A549 (cell line): ENCODE measurements at regions not wholly inside any gene's neighbourhood (a gene's known extent, or its start where the extent isn't known, plus 50 kb on each side); places are given as distances from the start of the nearest gene placed in this dataset.

Experiments used
- ATAC-seq, 2 experiments: fragments of 200-7000 bp in 1 of 2; fragments of >200 bp in 1 of 2; cut with Nextera tagmentation in 1 of 2; cut with Tn5 transposase in 1 of 2; 3 replicates each; pipeline versions ENCODE4 v1.8.0 to v1.9.1; 2018 to 2020; ENCODE audit warnings: mild to moderate bottlenecking in 1 of 2, moderate library complexity in 1 of 2
- CTCF ChIA-PET: fragments of 300-600 bp; sonication (Branson Sonifier 250); formaldehyde crosslinking; extraction: SDS; loops from one replicate; lab custom pipeline; 2021; ENCODE audit warnings: antibody characterized with exemption, inconsistent platforms; lab: Yijun Ruan, JAX
- POLR2A ChIA-PET: fragments of 350-600 bp; formaldehyde crosslinking; extraction: SDS; loops from one replicate; lab custom pipeline; 2021; ENCODE audit warnings: antibody characterized with exemption, inconsistent platforms; lab: Yijun Ruan, JAX
- DNase-seq, 2 experiments: peaks; one replicate each; pipeline versions ENCODE4 v3.0.0 to v3.0.0-alpha.2; 2011 to 2016; ENCODE audit warnings: low read depth in 1 of 2, low spot score in 1 of 2
- FAIRE-seq: peaks from 2 replicates; lab custom pipeline; 2011; peaks lifted over from hg19 to GRCh38; lab: Jason Lieb, UNC
- H3K27ac ChIP-seq, 2 experiments: fragments of >200 bp; sonication (Bioruptor Twin); formaldehyde crosslinking; 3 replicates each; pipeline ENCODE4 v1.5.1; 2016 to 2017
- H3K4me1 ChIP-seq: fragments of >200 bp; sonication (Bioruptor Twin); formaldehyde crosslinking; 3 replicates; pipeline ENCODE4 v1.6.1; 2016
- H3K4me2 ChIP-seq: fragments of >200 bp; sonication (Bioruptor Twin); formaldehyde crosslinking; 3 replicates; pipeline ENCODE4 v1.6.1; 2016
- H3K4me3 ChIP-seq: fragments of >200 bp; sonication (Bioruptor Twin); formaldehyde crosslinking; 3 replicates; pipeline ENCODE4 v1.5.1; 2016
- H3K9me3 ChIP-seq: fragments of >200 bp; sonication (Bioruptor Twin); formaldehyde crosslinking; 3 replicates; pipeline ENCODE4 v1.6.1; 2016
- BHLHE40 ChIP-seq: IDR thresholded peaks from 2 replicates; pipeline ENCODE4 v1.6.1; 2012; ENCODE audit warnings: low read depth, low read length, inconsistent platforms
- CBX2 ChIP-seq: fragments of 200-600 bp; sonication (generic); IDR thresholded peaks from 2 replicates; pipeline ENCODE4 v1.6.1; 2016; ENCODE audit warnings: low read depth, mild to moderate bottlenecking, borderline replicate concordance
- CEBPB ChIP-seq, 2 experiments: fragments of >200 bp in 1 of 2; sonication (Bioruptor Twin) in 1 of 2; formaldehyde crosslinking in 1 of 2; IDR thresholded peaks; 2 replicates each; pipeline ENCODE4 v1.6.1; 2012 to 2016
- EHMT2 ChIP-seq: fragments of 200-600 bp; sonication (generic); IDR thresholded peaks from 2 replicates; pipeline ENCODE4 v1.6.1; 2016; ENCODE audit warnings: antibody characterized with exemption, low read depth, mild to moderate bottlenecking, moderate library complexity
- FOSL2 ChIP-seq, 2 experiments: fragments of 450-650 bp in 1 of 2; fragments of >200 bp in 1 of 2; sonication (Bioruptor Twin) in 1 of 2; formaldehyde crosslinking; IDR thresholded peaks; 2 replicates each; pipeline versions ENCODE4 v1.5.0 to v1.6.1; 2016 to 2020; ENCODE audit warnings: mild to moderate bottlenecking in 1 of 2, moderate library complexity in 1 of 2
- HEYL ChIP-seq: fragments of 250-450 bp; sonication (Bioruptor Pico); IDR thresholded peaks from 2 replicates; pipeline ENCODE4 v1.8.0; 2021; ENCODE audit warnings: mild to moderate bottlenecking, moderate library complexity
- HOXB13 ChIP-seq: fragments of 250-450 bp; sonication (Bioruptor Pico); IDR thresholded peaks from 2 replicates; pipeline ENCODE4 v1.5.0; 2020; ENCODE audit warnings: low read depth, mild to moderate bottlenecking, moderate library complexity
- JUNB ChIP-seq: fragments of >200 bp; sonication (Bioruptor Twin); formaldehyde crosslinking; IDR thresholded peaks from 2 replicates; pipeline ENCODE4 v1.6.1; 2016
- KDM1A ChIP-seq: fragments of 200-600 bp; sonication (generic); IDR thresholded peaks from 2 replicates; pipeline ENCODE4 v1.6.1; 2016; ENCODE audit warnings: low read depth, mild to moderate bottlenecking
- MAZ ChIP-seq: fragments of 150-350 bp; IDR thresholded peaks from 2 replicates; pipeline ENCODE4 v1.6.1; 2014; ENCODE audit warnings: antibody characterized with exemption, low read depth, low read length, borderline replicate concordance
- NR3C1 ChIP-seq: fragments of >200 bp; sonication (Bioruptor Twin); formaldehyde crosslinking; IDR thresholded peaks from 3 replicates; pipeline ENCODE4 v1.6.1; 2017
- PHF8 ChIP-seq: fragments of 200-600 bp; sonication (generic); IDR thresholded peaks from 2 replicates; pipeline ENCODE4 v1.6.1; 2016; ENCODE audit warnings: low read depth, mild to moderate bottlenecking, antibody characterized with exemption, moderate library complexity, borderline replicate concordance
- RAD21 ChIP-seq, 2 experiments: fragments of >200 bp in 1 of 2; sonication (Bioruptor Twin) in 1 of 2; formaldehyde crosslinking in 1 of 2; IDR thresholded peaks in 1 of 2; conservative IDR thresholded peaks in 1 of 2; 2 replicates in 1 of 2; 3 replicates in 1 of 2; pipeline ENCODE4 v1.6.1; 2012 to 2018; ENCODE audit warnings: inconsistent platforms in 1 of 2
- RFX5 ChIP-seq: fragments of 450-650 bp; IDR thresholded peaks from 2 replicates; pipeline ENCODE4 v1.7.1; 2014; ENCODE audit warnings: antibody characterized with exemption, mild to moderate bottlenecking, moderate library complexity
- SMC3 ChIP-seq: fragments of >200 bp; sonication (Bioruptor Twin); formaldehyde crosslinking; IDR thresholded peaks from 3 replicates; pipeline ENCODE4 v1.6.1; 2018; ENCODE audit warnings: inconsistent platforms
- SREBF2 ChIP-seq: fragments of 450-650 bp; IDR thresholded peaks from 2 replicates; pipeline ENCODE4 v1.6.1; 2014; ENCODE audit warnings: mild to moderate bottlenecking, moderate library complexity
- TP53 ChIP-seq: fragments of 250-450 bp; sonication (Bioruptor Pico); IDR thresholded peaks from 2 replicates; pipeline ENCODE4 v1.5.0; 2021; ENCODE audit warnings: mild to moderate bottlenecking, moderate library complexity
- ZNF302 ChIP-seq: fragments of 250-450 bp; sonication (Bioruptor Pico); IDR thresholded peaks from 2 replicates; pipeline ENCODE4 v1.9.0; 2021; ENCODE audit warnings: inconsistent platforms, mild to moderate bottlenecking, moderate library complexity
- ZSCAN20 ChIP-seq: fragments of 250-450 bp; sonication (Bioruptor Pico); IDR thresholded peaks from 2 replicates; pipeline ENCODE4 v1.8.0; 2022; ENCODE audit warnings: mild to moderate bottlenecking, moderate library complexity
- WGBS: methylation state at CpG from one replicate; pipeline ENCODE4 v1.1.6; 2017; ENCODE audit errors: missing lambda C conversion rate; 5-methylcytosine and 5-hydroxymethylcytosine counted together
- TF ChIP-seq, protein P1 (sequence below): fragments of >200 bp; sonication (Bioruptor Twin); formaldehyde crosslinking; IDR thresholded peaks from 3 replicates; pipeline ENCODE4 v1.5.1; 2016
- TF ChIP-seq, protein P2 (sequence below): fragments of 250-450 bp; sonication (Bioruptor Pico); IDR thresholded peaks from 2 replicates; pipeline ENCODE4 v1.5.0; 2020; ENCODE audit warnings: low read depth, mild to moderate bottlenecking, moderate library complexity
- TF ChIP-seq, protein P3 (sequence below): IDR thresholded peaks from 2 replicates; pipeline ENCODE4 v1.6.1; 2012
- TF ChIP-seq, protein P4 (sequence below): fragments of 150-350 bp; IDR thresholded peaks from 2 replicates; pipeline ENCODE4 v1.6.1; 2014; ENCODE audit warnings: low read depth, mild to moderate bottlenecking, low read length

DNA sequence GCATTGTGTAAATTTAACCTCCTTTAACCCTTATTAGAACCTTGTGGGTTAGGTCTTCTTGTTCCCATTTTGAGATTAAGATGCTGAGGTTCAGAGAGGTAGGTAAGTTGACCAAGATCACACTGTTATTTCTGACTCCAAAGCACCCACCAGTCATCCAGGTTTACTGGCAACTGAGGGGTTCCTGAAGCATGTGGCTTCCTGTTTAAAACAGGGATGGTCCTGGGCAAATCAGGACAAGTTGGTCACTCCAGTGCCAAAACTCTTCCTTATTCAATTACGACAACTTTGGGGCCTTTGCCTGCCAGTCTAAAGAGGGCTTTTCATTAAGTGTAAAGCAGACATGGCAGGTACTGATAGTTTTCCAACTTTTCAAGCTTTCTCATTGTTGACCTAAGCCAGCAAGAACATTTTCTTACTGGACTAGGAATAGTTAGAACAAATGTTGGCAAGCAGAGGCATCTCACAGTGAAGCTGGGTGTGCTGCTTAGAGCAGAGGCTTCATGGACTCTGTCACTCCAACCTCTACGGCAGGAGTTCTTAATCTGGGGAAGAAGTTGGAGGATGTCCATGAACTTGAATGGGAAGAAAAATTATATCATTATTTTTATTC is 149.4 kb upstream of the ADAMTS9 start (continued):
- TF ChIP-seq, protein P1, sequence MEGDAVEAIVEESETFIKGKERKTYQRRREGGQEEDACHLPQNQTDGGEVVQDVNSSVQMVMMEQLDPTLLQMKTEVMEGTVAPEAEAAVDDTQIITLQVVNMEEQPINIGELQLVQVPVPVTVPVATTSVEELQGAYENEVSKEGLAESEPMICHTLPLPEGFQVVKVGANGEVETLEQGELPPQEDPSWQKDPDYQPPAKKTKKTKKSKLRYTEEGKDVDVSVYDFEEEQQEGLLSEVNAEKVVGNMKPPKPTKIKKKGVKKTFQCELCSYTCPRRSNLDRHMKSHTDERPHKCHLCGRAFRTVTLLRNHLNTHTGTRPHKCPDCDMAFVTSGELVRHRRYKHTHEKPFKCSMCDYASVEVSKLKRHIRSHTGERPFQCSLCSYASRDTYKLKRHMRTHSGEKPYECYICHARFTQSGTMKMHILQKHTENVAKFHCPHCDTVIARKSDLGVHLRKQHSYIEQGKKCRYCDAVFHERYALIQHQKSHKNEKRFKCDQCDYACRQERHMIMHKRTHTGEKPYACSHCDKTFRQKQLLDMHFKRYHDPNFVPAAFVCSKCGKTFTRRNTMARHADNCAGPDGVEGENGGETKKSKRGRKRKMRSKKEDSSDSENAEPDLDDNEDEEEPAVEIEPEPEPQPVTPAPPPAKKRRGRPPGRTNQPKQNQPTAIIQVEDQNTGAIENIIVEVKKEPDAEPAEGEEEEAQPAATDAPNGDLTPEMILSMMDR, result no peak

DNA sequence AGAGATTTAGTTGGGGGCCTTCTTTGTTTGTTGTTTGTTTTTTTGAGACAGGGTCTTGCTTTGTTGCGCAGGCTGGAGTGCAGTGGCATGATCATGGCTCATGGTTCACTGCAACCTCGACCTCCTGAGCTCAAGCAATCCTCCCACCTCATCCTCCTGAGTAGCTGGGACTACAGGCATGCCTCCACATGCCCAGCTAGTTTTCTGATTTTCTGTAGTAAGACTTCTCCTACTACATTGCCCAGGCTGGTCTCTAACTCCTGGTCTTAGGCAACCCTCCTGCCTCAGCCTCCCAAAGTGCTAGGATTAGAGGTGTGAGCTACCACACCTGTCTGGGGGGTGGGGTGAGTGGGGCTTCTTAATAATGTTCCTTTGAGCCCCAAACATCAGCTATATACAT is 148.3 kb upstream of the ADAMTS9 start:
- POLR2A ChIA-PET, result no interaction called here
- WGBS, result 6% methylated on average over 2 of the region's 2 CpGs
- H3K4me2 ChIP-seq, result no peak overlapping the region
- ATAC-seq, result no peak
- no peak for DNase-seq
- no peak for FAIRE-seq
- TF ChIP-seq RFX5 (no peak), SREBF2 (no peak), ZSCAN20 (CRISPR knock-in tag) (no peak), HOXB13 (no peak), EHMT2 (no peak), SMC3 (no peak), TP53 (CRISPR knock-in tag) (no peak)
- TF ChIP-seq, protein P1, result no peak
- TF ChIP-seq, all 56 proteins: peak for 0
- CTCF ChIA-PET, result no interaction called here
- Histone ChIP-seq H3K9me3 (no peaks in the 10 kb centered on the region), H3K27ac (no peak overlapping the region), H3K4me3 (no peak overlapping the region), H3K4me1 (no peaks in the 10 kb centered on the region)

DNA sequence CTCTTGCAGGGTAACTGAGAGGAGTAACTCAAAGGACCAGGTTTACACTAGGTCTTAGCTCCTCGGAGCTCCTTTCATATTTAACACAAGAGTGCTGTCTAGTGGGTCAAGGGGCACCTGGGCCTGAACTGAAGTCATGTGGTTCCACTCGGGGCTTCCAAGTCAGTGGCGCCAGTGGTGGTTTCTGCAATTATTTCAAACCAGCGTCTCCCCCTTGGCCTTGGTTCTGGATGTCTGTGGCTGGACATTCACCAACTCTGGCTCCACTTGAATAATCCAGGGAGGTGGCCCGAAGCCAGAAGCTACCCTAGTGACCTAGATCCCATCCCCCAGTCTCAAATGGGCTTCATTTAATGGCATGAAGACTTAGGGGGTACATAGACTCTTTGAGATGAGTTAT is 144.3 kb upstream of the ADAMTS9 start:
- POLR2A ChIA-PET, result no interaction called here
- no peak overlapping the region for H3K4me2 ChIP-seq
- no peaks in the 10 kb centered on the region for H3K9me3 ChIP-seq
- CTCF ChIA-PET, result no interaction called here
- DNase-seq, result no peak
- H3K27ac ChIP-seq, result no peak overlapping the region
- WGBS, result 0% methylated on average over 4 of the region's 5 CpGs
- H3K4me1 ChIP-seq, result no peaks in the 10 kb centered on the region
- TF ChIP-seq, protein P2, sequence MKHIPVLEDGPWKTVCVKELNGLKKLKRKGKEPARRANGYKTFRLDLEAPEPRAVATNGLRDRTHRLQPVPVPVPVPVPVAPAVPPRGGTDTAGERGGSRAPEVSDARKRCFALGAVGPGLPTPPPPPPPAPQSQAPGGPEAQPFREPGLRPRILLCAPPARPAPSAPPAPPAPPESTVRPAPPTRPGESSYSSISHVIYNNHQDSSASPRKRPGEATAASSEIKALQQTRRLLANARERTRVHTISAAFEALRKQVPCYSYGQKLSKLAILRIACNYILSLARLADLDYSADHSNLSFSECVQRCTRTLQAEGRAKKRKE (CRISPR knock-in tag), result no peak
- TF ChIP-seq HEYL, result no peak
- no peak for TF ChIP-seq MAZ
- no peak for TF ChIP-seq CEBPB (IDR thresholded peaks at IDR 0.05)
- TF ChIP-seq, protein P3, sequence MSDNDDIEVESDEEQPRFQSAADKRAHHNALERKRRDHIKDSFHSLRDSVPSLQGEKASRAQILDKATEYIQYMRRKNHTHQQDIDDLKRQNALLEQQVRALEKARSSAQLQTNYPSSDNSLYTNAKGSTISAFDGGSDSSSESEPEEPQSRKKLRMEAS, result no peak
- no peak for TF ChIP-seq NR3C1
- TF ChIP-seq EHMT2, result no peak
- TF ChIP-seq KDM1A, result no peak
- TF ChIP-seq CBX2, result no peak
- TF ChIP-seq FOSL2 (IDR thresholded peaks at IDR 0.05), result no peak
- TF ChIP-seq FOSL2 (CRISPR knock-in tag; IDR thresholded peaks at IDR 0.05), result no peak
- no peak for TF ChIP-seq BHLHE40
- TF ChIP-seq PHF8, result no peak
- TF ChIP-seq ZNF302 (CRISPR knock-in tag), result no peak
- no peak for TF ChIP-seq RAD21 (conservative IDR thresholded peaks at IDR 0.05 in 1 of 2, IDR thresholded peaks at IDR 0.05 in 1 of 2)
- TF ChIP-seq, protein P4, sequence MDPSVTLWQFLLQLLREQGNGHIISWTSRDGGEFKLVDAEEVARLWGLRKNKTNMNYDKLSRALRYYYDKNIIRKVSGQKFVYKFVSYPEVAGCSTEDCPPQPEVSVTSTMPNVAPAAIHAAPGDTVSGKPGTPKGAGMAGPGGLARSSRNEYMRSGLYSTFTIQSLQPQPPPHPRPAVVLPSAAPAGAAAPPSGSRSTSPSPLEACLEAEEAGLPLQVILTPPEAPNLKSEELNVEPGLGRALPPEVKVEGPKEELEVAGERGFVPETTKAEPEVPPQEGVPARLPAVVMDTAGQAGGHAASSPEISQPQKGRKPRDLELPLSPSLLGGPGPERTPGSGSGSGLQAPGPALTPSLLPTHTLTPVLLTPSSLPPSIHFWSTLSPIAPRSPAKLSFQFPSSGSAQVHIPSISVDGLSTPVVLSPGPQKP, result no peak
- no peak for TF ChIP-seq JUNB
- TF ChIP-seq, all 56 proteins: peak for 0
- H3K4me3 ChIP-seq, result no peak overlapping the region
- FAIRE-seq, result no peak
- no peak for ATAC-seq
